WTC11 (cell line): ENCODE measurements at regions not wholly inside any gene's neighbourhood (a gene's known extent, or its start where the extent isn't known, plus 50 kb on each side); places are given as distances from the start of the nearest gene placed in this dataset.

ENCODE experiments used
- ATAC-seq: fragments of 200-7000 bp; cut with Tn5 transposase; 2 replicates; pipeline ENCODE4 v1.10.0; 2021; ENCODE audit warnings: mild to moderate bottlenecking, moderate library complexity
- CTCF ChIA-PET: fragments of 300-600 bp; sonication (Branson Sonifier 250); formaldehyde crosslinking; loops from one replicate; lab custom pipeline; 2021; ENCODE audit warnings: antibody characterized with exemption; lab: Charles Lee
- POLR2A ChIA-PET: fragments of 350-600 bp; sonication (Branson Sonifier 250); formaldehyde crosslinking; loops from one replicate; lab custom pipeline; 2021; ENCODE audit warnings: antibody characterized with exemption; lab: Charles Lee
- DNase-seq: peaks from one replicate; pipeline ENCODE4 v3.0.0; 2021; ENCODE audit warnings: low spot score
- H3K27ac Mint-ChIP-seq: 2 replicates; pipeline ENCODE4 v1.8.0; 2021; ENCODE audit warnings: mixed read lengths
- H3K27me3 Mint-ChIP-seq: 2 replicates; pipeline ENCODE4 v1.8.0; 2021; ENCODE audit warnings: low read depth, mild to moderate bottlenecking, moderate library complexity, mixed read lengths
- H3K36me3 Mint-ChIP-seq: 2 replicates; pipeline ENCODE4 v1.8.0; 2021; ENCODE audit warnings: mixed read lengths
- H3K4me1 Mint-ChIP-seq: 2 replicates; pipeline ENCODE4 v1.8.0; 2022; ENCODE audit warnings: mixed read lengths
- H3K4me3 Mint-ChIP-seq: 2 replicates; pipeline ENCODE4 v1.8.0; 2021; ENCODE audit warnings: mild to moderate bottlenecking, moderate library complexity, mixed read lengths
- H3K9me3 Mint-ChIP-seq: 2 replicates; pipeline ENCODE4 v1.8.0; 2021; ENCODE audit warnings: mixed read lengths
- AFF4 ChIP-seq: sonication (generic); formaldehyde crosslinking; IDR thresholded peaks from 2 replicates; pipeline ENCODE4 v1.8.1; 2023; ENCODE audit warnings: mild to moderate bottlenecking, missing genetic modification reagents, borderline replicate concordance
- ATF1 ChIP-seq: sonication (generic); formaldehyde crosslinking; IDR thresholded peaks from 2 replicates; pipeline ENCODE4 v1.8.1; 2023; ENCODE audit warnings: mild to moderate bottlenecking, moderate library complexity, missing genetic modification reagents
- ATF2 ChIP-seq: sonication (generic); formaldehyde crosslinking; IDR thresholded peaks from 2 replicates; pipeline ENCODE4 v1.8.1; 2022; ENCODE audit warnings: low read depth, missing genetic modification reagents, borderline replicate concordance
- ELF4 ChIP-seq: sonication (generic); formaldehyde crosslinking; IDR thresholded peaks from 2 replicates; pipeline ENCODE4 v1.8.1; 2022; ENCODE audit warnings: low read depth, mild to moderate bottlenecking, moderate library complexity, missing genetic modification reagents
- FOXJ3 ChIP-seq: sonication (generic); formaldehyde crosslinking; IDR thresholded peaks from 2 replicates; pipeline ENCODE4 v1.9.0; 2021; ENCODE audit warnings: missing genetic modification reagents, mild to moderate bottlenecking, borderline replicate concordance
- GRHL2 ChIP-seq: fragments of 250-450 bp; sonication (Bioruptor Pico); IDR thresholded peaks from 2 replicates; pipeline ENCODE4 v1.8.0; 2022; ENCODE audit warnings: mild to moderate bottlenecking, moderate library complexity; ENCODE audit not compliant: insufficient replicate concordance, severe bottlenecking
- HMGXB4 ChIP-seq: sonication (generic); formaldehyde crosslinking; IDR thresholded peaks from 2 replicates; pipeline ENCODE4 v1.8.1; 2023; ENCODE audit warnings: mild to moderate bottlenecking, moderate library complexity, missing genetic modification reagents
- JUN ChIP-seq: sonication (generic); formaldehyde crosslinking; IDR thresholded peaks from 2 replicates; pipeline ENCODE4 v1.8.0; 2023; ENCODE audit warnings: mild to moderate bottlenecking, missing genetic modification reagents
- KAT7 ChIP-seq: sonication (generic); formaldehyde crosslinking; IDR thresholded peaks from 2 replicates; pipeline ENCODE4 v1.8.1; 2023; ENCODE audit warnings: missing genetic modification reagents, mild to moderate bottlenecking, borderline replicate concordance
- NR1H2 ChIP-seq: sonication (generic); formaldehyde crosslinking; IDR thresholded peaks from 2 replicates; pipeline ENCODE4 v1.9.0; 2021; ENCODE audit warnings: mild to moderate bottlenecking, moderate library complexity, missing genetic modification reagents
- PRDM15 ChIP-seq: sonication (generic); formaldehyde crosslinking; IDR thresholded peaks from 2 replicates; pipeline ENCODE4 v1.8.0; 2022; ENCODE audit warnings: missing genetic modification reagents
- SMAD3 ChIP-seq: sonication (generic); formaldehyde crosslinking; IDR thresholded peaks from 2 replicates; pipeline ENCODE4 v1.8.0; 2022; ENCODE audit warnings: missing genetic modification reagents, mild to moderate bottlenecking, borderline replicate concordance
- SMAD4 ChIP-seq: sonication (generic); formaldehyde crosslinking; IDR thresholded peaks from 2 replicates; pipeline ENCODE4 v1.8.0; 2022; ENCODE audit warnings: mild to moderate bottlenecking, missing genetic modification reagents
- USF1 ChIP-seq: sonication (generic); formaldehyde crosslinking; IDR thresholded peaks from 2 replicates; pipeline ENCODE4 v1.8.0; 2022; ENCODE audit warnings: mild to moderate bottlenecking, missing genetic modification reagents
- USF2 ChIP-seq: sonication (generic); formaldehyde crosslinking; IDR thresholded peaks from 2 replicates; pipeline ENCODE4 v1.8.1; 2023; ENCODE audit warnings: mild to moderate bottlenecking, missing genetic modification reagents, moderate library complexity
- ZNF121 ChIP-seq: sonication (generic); formaldehyde crosslinking; IDR thresholded peaks from 2 replicates; pipeline ENCODE4 v1.8.0; 2023; ENCODE audit warnings: missing genetic modification reagents

GRCh38 chr10:78305311-78305710, 271.6 kb downstream of the RPS24 start (continued):
- TF ChIP-seq USF2 = no peak
- TF ChIP-seq GRHL2 (CRISPR knock-in tag) = no peak
- no peak for TF ChIP-seq ZNF121 (CRISPR knock-in tag)
- no peak for TF ChIP-seq NR1H2 (CRISPR knock-in tag)

- Mint-ChIP-seq H3K9me3 (peaks cover 5% of the 10 kb centered on the region), H3K36me3 (no peaks in the 10 kb centered on the region), H3K27ac (no peak overlapping the region), H3K27me3 (no peaks in the 10 kb centered on the region; the same call in 1 of the 2 replicates), H3K4me3 (no peak overlapping the region), H3K4me1 (peaks cover 31% of the 10 kb centered on the region)
- ChIA-PET POLR2A (interaction anchor here (0.6 kb wide), 1 partner anchor 54 kb away, joined by 3 read pairs; no protein-coding TSS in a partner anchor), CTCF (interaction anchor here (0.9 to 1.0 kb wide), 2 partner anchors 46 to 74 kb away, joined by 3 to 4 read pairs; no protein-coding TSS in a partner anchor)
- no peak for TF ChIP-seq ATF1 (CRISPR knock-in tag)
- no peak for TF ChIP-seq USF1 (CRISPR knock-in tag)
- TF ChIP-seq ELF4 (CRISPR knock-in tag) = no peak
- TF ChIP-seq ATF2 (CRISPR knock-in tag) = no peak
- DNase-seq (no peak), ATAC-seq (no peak)
These were observed 272.7 kb downstream of the RPS24 start for GRCh38 chr10:78306358-78306757.

GRCh38 chr10:78307576-78307975, 273.9 kb downstream of the RPS24 start:
- no peak overlapping the region for H3K27ac Mint-ChIP-seq
- TF ChIP-seq PRDM15 (CRISPR knock-in tag) = no peak
- peaks cover 5% of the 10 kb centered on the region for H3K9me3 Mint-ChIP-seq
- peaks cover 26% of the 10 kb centered on the region for H3K4me1 Mint-ChIP-seq
- ATAC-seq (no peak), DNase-seq (no peak)
- POLR2A ChIA-PET = no interaction called here
- CTCF ChIA-PET = no interaction called here
- H3K36me3 Mint-ChIP-seq = no peaks in the 10 kb centered on the region
- H3K4me3 Mint-ChIP-seq = no peak overlapping the region
- H3K27me3 Mint-ChIP-seq = no peaks in the 10 kb centered on the region; the same call in 1 of the 2 replicates

- Mint-ChIP-seq H3K27ac (no peak overlapping the region), H3K4me1 (peaks cover 20% of the 10 kb centered on the region), H3K27me3 (no peaks in the 10 kb centered on the region; the same call in 1 of the 2 replicates), H3K4me3 (no peak overlapping the region), H3K36me3 (no peaks in the 10 kb centered on the region), H3K9me3 (peaks cover 5% of the 10 kb centered on the region)
- no peak for ATAC-seq
- DNase-seq = no peak
- CTCF ChIA-PET = no interaction called here
- POLR2A ChIA-PET = interaction anchor here (0.6 kb wide), 1 partner anchor 32 kb away, joined by 6 read pairs; no protein-coding TSS in a partner anchor
- TF ChIP-seq HMGXB4 (CRISPR knock-in tag) (no peak), SMAD4 (CRISPR knock-in tag) (no peak), KAT7 (CRISPR knock-in tag) (no peak), FOXJ3 (CRISPR knock-in tag) (no peak), AFF4 (no peak), JUN (CRISPR knock-in tag) (no peak), SMAD3 (CRISPR knock-in tag) (no peak)
These were observed 276.0 kb downstream of the RPS24 start for GRCh38 chr10:78309536-78310237.
